Lung (tissue), 11 donors: ENCODE measurements at regions not wholly inside any gene's neighbourhood (a gene's known extent, or its start where the extent isn't known, plus 50 kb on each side); places are given as distances from the start of the nearest gene placed in this dataset.

Experiments
- ATAC-seq: fragments of 200-7000 bp; cut with Tn5 transposase; one replicate; pipeline ENCODE4 v1.9.1; 2020; ENCODE audit warnings: moderate number of reproducible peaks; ENCODE audit not compliant: insufficient read depth, low FRiP score
- DNase-seq, 3 donors: peaks; one replicate each; pipeline ENCODE4 v3.0.0-alpha.2; 2013 to 2017
- H3K27ac ChIP-seq, 2 donors: one replicate each; pipeline ENCODE4 v1.5.1; 2013; ENCODE audit warnings: mild to moderate bottlenecking in 2 of 2, moderate library complexity in 2 of 2, control low read depth in 1 of 2, inconsistent platforms in 1 of 2, low read depth in 1 of 2, low read length in 1 of 2
- H3K27me3 ChIP-seq, 3 donors: one replicate each; pipeline ENCODE4 v1.5.1; 2013; ENCODE audit warnings: low read length in 2 of 3; ENCODE audit not compliant: control insufficient read depth in 3 of 3, insufficient read depth in 3 of 3
- H3K36me3 ChIP-seq, 4 donors: one replicate each; pipeline ENCODE4 v1.5.1; 2013; ENCODE audit warnings: low read length in 4 of 4, mild to moderate bottlenecking in 1 of 4, moderate library complexity in 1 of 4; ENCODE audit not compliant: control insufficient read depth in 4 of 4, insufficient read depth in 4 of 4
- H3K4me1 ChIP-seq, 5 donors: one replicate each; pipeline ENCODE4 v1.5.1; 2013; ENCODE audit warnings: low read length in 5 of 5, mild to moderate bottlenecking in 2 of 5, moderate library complexity in 1 of 5; ENCODE audit not compliant: control insufficient read depth in 5 of 5, insufficient read depth in 5 of 5
- H3K4me3 ChIP-seq: one replicate; pipeline ENCODE4 v1.5.1; 2013; ENCODE audit warnings: mild to moderate bottlenecking, control low read depth, moderate library complexity
- H3K9ac ChIP-seq, 2 donors: one replicate each; pipeline ENCODE4 v1.5.1; 2013; ENCODE audit warnings: low read length in 2 of 2, control low read depth in 1 of 2; ENCODE audit not compliant: insufficient read depth in 1 of 2
- H3K9me3 ChIP-seq, 4 donors: one replicate each; pipeline ENCODE4 v1.5.1; 2013; ENCODE audit warnings: low read length in 3 of 4, mild to moderate bottlenecking in 1 of 4, moderate library complexity in 1 of 4; ENCODE audit not compliant: control insufficient read depth in 4 of 4, insufficient read depth in 3 of 4
- WGBS, 2 donors: extraction: QIAGEN DNeasy Blood & Tissue Kit; methylation state at CpG; one replicate each; pipeline ENCODE4 v1.1.7; 2013; 5-methylcytosine and 5-hydroxymethylcytosine counted together
- TF ChIP-seq, protein P1 (sequence below): IDR thresholded peaks from 2 replicates; pipeline ENCODE4 v1.5.1; 2012; ENCODE audit warnings: mild to moderate bottlenecking; ENCODE audit errors: control extremely low read depth, extremely low read depth
- donor health status: control.
- donor health status: control.
- donor health status: Bipolar disorder and iron deficiency.
- donor health status: healthy.
- donor health status: DM: yes; HTN: yes; CAD: no.

DNA sequence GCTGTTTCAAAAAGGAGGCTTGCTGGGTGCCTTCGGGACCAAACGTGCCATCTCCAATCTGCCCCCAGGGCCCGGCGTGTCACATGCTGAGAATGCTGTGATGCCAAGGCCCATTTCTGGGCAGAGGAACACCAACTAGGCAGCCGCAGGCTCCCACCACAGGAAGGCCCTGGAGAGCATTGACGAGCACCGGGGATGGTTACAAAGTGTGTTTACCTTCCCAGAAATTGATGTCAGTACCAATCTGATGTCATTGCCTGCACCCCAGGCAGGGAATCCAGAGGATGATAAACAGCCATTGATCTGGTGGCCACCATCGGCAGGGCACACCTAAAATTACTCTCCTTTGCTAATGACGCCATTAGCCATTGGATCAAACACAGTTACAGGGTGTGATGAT lies 418.1 kb upstream of the CDH5 start:
- Histone ChIP-seq H3K27ac (no peak overlapping the region), H3K4me3 (no peak overlapping the region), H3K4me1 (no peaks in the 10 kb centered on the region), H3K9me3 (no peaks in the 10 kb centered on the region), H3K9ac (no peak overlapping the region), H3K36me3 (no peaks in the 10 kb centered on the region), H3K27me3 (no peaks in the 10 kb centered on the region)
- 94% methylated on average over 9 of the region's 9 CpGs for WGBS, 2 donors
- ATAC-seq: no peak
- DNase-seq: no peak
- TF ChIP-seq, protein P1, sequence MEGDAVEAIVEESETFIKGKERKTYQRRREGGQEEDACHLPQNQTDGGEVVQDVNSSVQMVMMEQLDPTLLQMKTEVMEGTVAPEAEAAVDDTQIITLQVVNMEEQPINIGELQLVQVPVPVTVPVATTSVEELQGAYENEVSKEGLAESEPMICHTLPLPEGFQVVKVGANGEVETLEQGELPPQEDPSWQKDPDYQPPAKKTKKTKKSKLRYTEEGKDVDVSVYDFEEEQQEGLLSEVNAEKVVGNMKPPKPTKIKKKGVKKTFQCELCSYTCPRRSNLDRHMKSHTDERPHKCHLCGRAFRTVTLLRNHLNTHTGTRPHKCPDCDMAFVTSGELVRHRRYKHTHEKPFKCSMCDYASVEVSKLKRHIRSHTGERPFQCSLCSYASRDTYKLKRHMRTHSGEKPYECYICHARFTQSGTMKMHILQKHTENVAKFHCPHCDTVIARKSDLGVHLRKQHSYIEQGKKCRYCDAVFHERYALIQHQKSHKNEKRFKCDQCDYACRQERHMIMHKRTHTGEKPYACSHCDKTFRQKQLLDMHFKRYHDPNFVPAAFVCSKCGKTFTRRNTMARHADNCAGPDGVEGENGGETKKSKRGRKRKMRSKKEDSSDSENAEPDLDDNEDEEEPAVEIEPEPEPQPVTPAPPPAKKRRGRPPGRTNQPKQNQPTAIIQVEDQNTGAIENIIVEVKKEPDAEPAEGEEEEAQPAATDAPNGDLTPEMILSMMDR: no peak

GRCh38 chr16:65947951-65948350 lies 418.5 kb upstream of the CDH5 start:
- H3K4me1 ChIP-seq: no peaks in the 10 kb centered on the region

DNA sequence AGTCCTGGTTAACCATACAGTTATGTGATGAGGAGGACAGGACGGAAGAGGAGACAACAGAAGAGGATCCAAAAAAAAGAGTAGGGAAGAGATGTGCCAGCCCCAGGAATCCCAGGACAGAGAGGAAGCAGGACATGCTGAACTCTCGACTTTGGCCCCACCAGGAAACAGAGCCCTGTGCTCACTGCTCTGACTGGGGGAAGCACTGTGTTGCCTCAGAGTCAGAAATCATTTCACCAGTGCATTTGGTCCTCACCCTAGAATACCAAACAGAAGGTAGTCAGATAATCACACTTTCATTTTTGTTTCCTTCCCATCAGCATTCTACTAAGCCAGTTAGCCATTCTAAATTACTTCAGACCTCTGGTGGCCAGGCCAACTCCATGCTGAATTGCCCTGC lies 421.0 kb upstream of the CDH5 start:
- DNase-seq: no peak
- 57 to 68% methylated on average over 2 of the region's 2 CpGs for WGBS, 2 donors
- no peak for ATAC-seq

More at GRCh38 chr16:65947951-65948350, 418.5 kb upstream of the CDH5 start:
- 70 to 91% methylated on average over 4 of the region's 4 CpGs for whole genome bisulfite sequencing, 2 donors
- no peaks in the 10 kb centered on the region for H3K36me3 ChIP-seq
- no peak for ATAC-seq
- H3K9me3 ChIP-seq: no peaks in the 10 kb centered on the region
- no peak for DNase-seq
- H3K9ac ChIP-seq: no peak overlapping the region
- H3K27me3 ChIP-seq: no peaks in the 10 kb centered on the region
- no peak overlapping the region for H3K4me3 ChIP-seq
- no peak overlapping the region for H3K27ac ChIP-seq
- TF ChIP-seq, protein P1: no peak

More for the DNA sequence above, 421.0 kb upstream of the CDH5 start:
- Histone ChIP-seq H3K9me3 (peaks cover 0 to 3% (median 0%) of the 10 kb centered on the region in 4 donors), H3K4me1 (no peaks in the 10 kb centered on the region), H3K4me3 (no peak overlapping the region), H3K9ac (no peak overlapping the region), H3K27me3 (no peaks in the 10 kb centered on the region), H3K36me3 (no peaks in the 10 kb centered on the region), H3K27ac (no peak overlapping the region)
- TF ChIP-seq, protein P1: no peak
